Activated T-cell treated with anti-CD3 and anti-CD28 coated beads for 48 hours (primary cell): ENCODE measurements at regions not wholly inside any gene's neighbourhood (a gene's known extent, or its start where the extent isn't known, plus 50 kb on each side); places are given as distances from the start of the nearest gene placed in this dataset.

ENCODE experiments used
- DNase-seq: peaks from one replicate; pipeline ENCODE4 v3.0.0-alpha.2; 2020; ENCODE audit warnings: low read depth

- no peak for DNase-seq
Observed at GRCh38 chr2:62447411-62447810, 58.6 kb downstream of the TMEM17 start.

GRCh38 chr2:62446491-62446890 is 59.5 kb downstream of the TMEM17 start:
- DNase-seq: no peak

GRCh38 chr2:62443886-62444285 is 62.1 kb downstream of the TMEM17 start:
- DNase-seq: no peak

- DNase-seq: no peak
Observed at GRCh38 chr2:62443471-62443870, 62.5 kb downstream of the TMEM17 start.

- DNase-seq: no peak
Observed at GRCh38 chr2:62441824-62442223, 64.2 kb downstream of the TMEM17 start.

GRCh38 chr2:62441421-62441820 is 64.6 kb downstream of the TMEM17 start:
- DNase-seq: no peak

GRCh38 chr2:62440281-62440946 is 65.6 kb downstream of the TMEM17 start:
- DNase-seq: no peak

- DNase-seq: no peak
Observed at GRCh38 chr2:62439425-62439824, 66.6 kb downstream of the TMEM17 start.

- DNase-seq: no peak
Observed at GRCh38 chr2:62437785-62438184, 68.2 kb downstream of the TMEM17 start.

- no peak for DNase-seq
Observed at GRCh38 chr2:62435720-62436119, 70.3 kb downstream of the TMEM17 start.

- DNase-seq: no peak
Observed at GRCh38 chr2:62432407-62432806, 73.6 kb downstream of the TMEM17 start.

- no peak for DNase-seq
Observed at GRCh38 chr2:62431512-62431911, 74.5 kb downstream of the TMEM17 start.

- no peak for DNase-seq
Observed at GRCh38 chr2:62430146-62430545, 75.8 kb downstream of the TMEM17 start.

GRCh38 chr2:62427146-62427545 is 78.8 kb downstream of the TMEM17 start:
- no peak for DNase-seq

- no peak for DNase-seq
Observed at GRCh38 chr2:62426154-62426912, 79.7 kb downstream of the TMEM17 start.

- no peak for DNase-seq
Observed at GRCh38 chr2:62425684-62426083, 80.3 kb downstream of the TMEM17 start.

- DNase-seq: no peak
Observed at GRCh38 chr2:62424899-62425298, 81.1 kb downstream of the TMEM17 start.

- DNase-seq: no peak
Observed at GRCh38 chr2:62423883-62424458, 82.0 kb downstream of the TMEM17 start.

GRCh38 chr2:62423235-62423634 is 82.8 kb downstream of the TMEM17 start:
- DNase-seq: no peak

- no peak for DNase-seq
Observed at GRCh38 chr2:62415518-62415917, 90.5 kb downstream of the TMEM17 start.

- DNase-seq: no peak
Observed at GRCh38 chr2:62415019-62415431, 91.0 kb downstream of the TMEM17 start.

- DNase-seq: no peak
Observed at GRCh38 chr2:62413116-62413663, 92.8 kb downstream of the TMEM17 start.

GRCh38 chr2:62412347-62412742 is 93.7 kb downstream of the TMEM17 start:
- no peak for DNase-seq
